OCI-LY7 (cell line): ENCODE measurements at regions not wholly inside any gene's neighbourhood (a gene's known extent, or its start where the extent isn't known, plus 50 kb on each side); places are given as distances from the start of the nearest gene placed in this dataset.

Source experiments
- BruUV-seq: library from RNA; stranded (reverse); fragments of 400-500 nt; replicated peaks from 2 replicates; lab custom pipeline; 2021; lab: Mats Ljungman, UMichigan
- CTCF ChIA-PET: fragments of 300-600 bp; sonication (Branson Sonifier 250); formaldehyde crosslinking; loops from one replicate; lab custom pipeline; 2022; ENCODE audit warnings: antibody characterized with exemption; ENCODE audit not compliant: unreplicated experiment; lab: Charles Lee
- POLR2A ChIA-PET: fragments of 300-600 bp; sonication (Branson Sonifier 250); formaldehyde crosslinking; loops from one replicate; lab custom pipeline; 2022; ENCODE audit warnings: antibody characterized with exemption; lab: Charles Lee
- DNase-seq: peaks from one replicate; pipeline ENCODE4 v3.0.0-alpha.2; 2015; ENCODE audit warnings: low spot score
- H2AFZ ChIP-seq: fragments of 200-600 bp; sonication (generic), shearing (Covaris generic); 2 replicates; pipeline ENCODE4 v1.6.1; 2014; ENCODE audit warnings: mild to moderate bottlenecking, antibody characterized with exemption, low read length, moderate library complexity
- H3K27ac ChIP-seq: fragments of 200-600 bp; sonication (generic); 2 replicates; pipeline ENCODE4 v1.5.1; 2014; ENCODE audit warnings: mixed run types, low read depth, mild to moderate bottlenecking, moderate library complexity, low read length, inconsistent platforms; ENCODE audit not compliant: poor library complexity, severe bottlenecking
- H3K36me3 ChIP-seq: fragments of 200-600 bp; sonication (generic); 2 replicates; pipeline ENCODE4 v1.6.1; 2014; ENCODE audit warnings: mild to moderate bottlenecking, antibody characterized with exemption, low read length, moderate library complexity, mixed read lengths; ENCODE audit not compliant: insufficient read depth
- H3K4me1 ChIP-seq: fragments of 200-600 bp; sonication (generic); 2 replicates; pipeline ENCODE4 v1.5.1; 2014; ENCODE audit warnings: mild to moderate bottlenecking, low read length; ENCODE audit not compliant: insufficient read depth, poor library complexity, severe bottlenecking
- H3K4me2 ChIP-seq: fragments of 200-600 bp; sonication (generic); 2 replicates; pipeline ENCODE4 v1.6.1; 2014; ENCODE audit warnings: mild to moderate bottlenecking, low read length
- H3K4me3 ChIP-seq: fragments of 200-600 bp; sonication (generic); 2 replicates; pipeline ENCODE4 v1.5.1; 2014; ENCODE audit warnings: mild to moderate bottlenecking, low read depth, low read length; ENCODE audit not compliant: poor library complexity, severe bottlenecking
- H3K79me2 ChIP-seq: fragments of 200-600 bp; sonication (generic); 2 replicates; pipeline ENCODE4 v1.6.1; 2016; ENCODE audit warnings: low read depth, mild to moderate bottlenecking, low read length, moderate library complexity, mixed read lengths; ENCODE audit not compliant: insufficient read depth
- H3K9me2 ChIP-seq: fragments of 200-600 bp; sonication (generic); 2 replicates; pipeline ENCODE4 v1.6.1; 2016; ENCODE audit warnings: mild to moderate bottlenecking, low read length, mixed read lengths; ENCODE audit not compliant: insufficient read depth
- H3K9me3 ChIP-seq: fragments of 200-600 bp; sonication (generic); 2 replicates; pipeline ENCODE4 v1.6.1; 2014; ENCODE audit warnings: mild to moderate bottlenecking, mixed run types, low read length, mixed read lengths
- H4K20me1 ChIP-seq: fragments of 200-600 bp; sonication (generic); 2 replicates; pipeline ENCODE4 v1.6.1; 2014; ENCODE audit warnings: mild to moderate bottlenecking, antibody characterized with exemption, low read length, moderate library complexity, mixed read lengths; ENCODE audit not compliant: insufficient read depth
- EZH2phosphoT487 ChIP-seq: fragments of 200-600 bp; sonication (generic); IDR thresholded peaks from 2 replicates; pipeline ENCODE4 v1.6.1; 2018; ENCODE audit warnings: low read depth, borderline replicate concordance, mild to moderate bottlenecking, mixed run types, antibody characterized with exemption, low read length, moderate library complexity, mixed read lengths
- intact Hi-C: fragments of 100-400 bp; cut with micrococcal nuclease; formaldehyde crosslinking; loops from one replicate; pipeline ENCODE4 v1.10.0; 2022; ENCODE audit not compliant: unreplicated experiment
- TF ChIP-seq, protein P1 (sequence below): fragments of 200-600 bp; sonication (generic); conservative IDR thresholded peaks from 2 replicates; pipeline ENCODE4 v1.5.1; 2014; ENCODE audit warnings: mild to moderate bottlenecking, antibody characterized with exemption, low read length, moderate library complexity, mixed read lengths

DNA sequence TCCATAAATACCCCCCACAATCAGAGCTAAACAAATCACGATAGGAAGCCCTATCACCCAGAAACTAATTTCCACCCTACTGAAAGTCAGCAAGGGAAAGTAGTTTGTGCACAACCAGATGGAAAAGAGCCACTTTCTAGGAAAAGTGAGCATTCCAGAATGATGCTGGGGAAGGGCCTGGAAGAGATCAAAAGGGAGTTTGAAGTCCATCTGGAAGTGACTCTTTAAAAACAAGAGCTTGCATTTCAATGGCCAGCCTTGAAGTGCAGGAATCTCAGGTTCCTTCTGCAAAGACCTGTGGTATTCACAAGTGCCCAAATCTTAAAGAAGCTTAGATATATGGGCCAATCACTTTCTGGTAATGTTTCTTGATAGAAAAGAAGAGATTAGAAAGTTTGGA lies 97.0 kb upstream of the LDB2 start:
- Histone ChIP-seq H3K27ac (no peak overlapping the region), H3K4me1 (no peaks in the 10 kb centered on the region), H3K36me3 (no peaks in the 10 kb centered on the region), H2AFZ (no peak overlapping the region), H3K9me2 (no peaks in the 10 kb centered on the region), H3K79me2 (no peaks in the 10 kb centered on the region), H3K9me3 (no peaks in the 10 kb centered on the region), H3K4me2 (no peak overlapping the region), H4K20me1 (no peaks in the 10 kb centered on the region), H3K4me3 (no peak overlapping the region)
- ChIA-PET POLR2A (interaction anchor here (0.5 to 0.6 kb wide), 2 partner anchors 18 to 860 kb away, joined by 3 to 4 read pairs; no protein-coding TSS in a partner anchor), CTCF (no interaction called here)
- intact Hi-C loops = no loop called here
- DNase-seq = no peak
- no TSS peak for BruUV-seq
- TF ChIP-seq EZH2phosphoT487 = no peak
- TF ChIP-seq, protein P1, sequence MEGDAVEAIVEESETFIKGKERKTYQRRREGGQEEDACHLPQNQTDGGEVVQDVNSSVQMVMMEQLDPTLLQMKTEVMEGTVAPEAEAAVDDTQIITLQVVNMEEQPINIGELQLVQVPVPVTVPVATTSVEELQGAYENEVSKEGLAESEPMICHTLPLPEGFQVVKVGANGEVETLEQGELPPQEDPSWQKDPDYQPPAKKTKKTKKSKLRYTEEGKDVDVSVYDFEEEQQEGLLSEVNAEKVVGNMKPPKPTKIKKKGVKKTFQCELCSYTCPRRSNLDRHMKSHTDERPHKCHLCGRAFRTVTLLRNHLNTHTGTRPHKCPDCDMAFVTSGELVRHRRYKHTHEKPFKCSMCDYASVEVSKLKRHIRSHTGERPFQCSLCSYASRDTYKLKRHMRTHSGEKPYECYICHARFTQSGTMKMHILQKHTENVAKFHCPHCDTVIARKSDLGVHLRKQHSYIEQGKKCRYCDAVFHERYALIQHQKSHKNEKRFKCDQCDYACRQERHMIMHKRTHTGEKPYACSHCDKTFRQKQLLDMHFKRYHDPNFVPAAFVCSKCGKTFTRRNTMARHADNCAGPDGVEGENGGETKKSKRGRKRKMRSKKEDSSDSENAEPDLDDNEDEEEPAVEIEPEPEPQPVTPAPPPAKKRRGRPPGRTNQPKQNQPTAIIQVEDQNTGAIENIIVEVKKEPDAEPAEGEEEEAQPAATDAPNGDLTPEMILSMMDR = no peak

DNA sequence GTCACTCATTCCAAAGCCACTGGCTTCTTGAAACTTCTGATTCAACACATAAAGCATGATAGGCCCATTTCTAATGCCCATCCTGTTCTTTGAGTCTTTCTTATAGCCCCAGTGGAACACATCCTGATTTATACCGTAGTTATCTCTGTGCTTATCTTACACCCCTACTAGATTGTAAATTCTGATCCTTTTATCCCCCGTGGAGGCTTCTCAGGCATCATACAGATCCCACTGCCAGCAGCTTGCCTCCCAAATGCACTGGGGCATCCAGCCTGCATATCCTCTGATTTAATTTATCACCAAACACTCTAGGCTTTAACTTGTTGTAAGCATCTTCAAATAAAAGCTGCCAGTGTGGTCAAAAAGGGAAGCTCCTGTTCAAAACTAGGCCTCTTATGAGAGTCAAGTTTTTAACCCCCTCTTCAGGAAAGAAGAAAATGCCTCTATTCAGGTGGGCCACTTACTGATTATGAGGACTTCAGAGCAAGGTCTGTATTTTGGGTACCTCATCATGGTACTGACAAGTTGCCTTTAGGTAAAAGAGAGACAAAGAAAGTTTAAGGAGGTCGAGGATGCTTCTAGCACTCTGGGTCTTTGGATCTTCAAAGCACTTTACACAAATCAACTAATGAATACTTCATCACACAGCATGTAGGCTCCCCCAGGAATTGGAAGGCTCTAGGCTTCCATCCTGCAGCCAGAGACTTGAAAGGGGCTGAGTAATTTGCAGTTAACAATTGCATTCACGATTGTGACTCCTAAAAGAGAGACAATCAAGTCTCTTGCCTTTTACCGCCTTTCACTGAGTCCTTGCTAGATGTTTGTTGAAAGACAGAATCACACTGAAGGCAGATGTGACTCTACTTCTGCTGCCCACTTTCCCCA lies 95.8 kb upstream of the LDB2 start:
- no peak overlapping the region for H2AFZ ChIP-seq
- H3K9me2 ChIP-seq = no peaks in the 10 kb centered on the region
- ChIA-PET CTCF (no interaction called here), POLR2A (no interaction called here)
- TF ChIP-seq, protein P1 = no peak
- no peak for TF ChIP-seq EZH2phosphoT487
- no peak for DNase-seq
- no peak overlapping the region for H3K4me3 ChIP-seq
- H3K36me3 ChIP-seq = no peaks in the 10 kb centered on the region
- H3K79me2 ChIP-seq = no peaks in the 10 kb centered on the region
- H3K27ac ChIP-seq = no peak overlapping the region
- no peaks in the 10 kb centered on the region for H3K9me3 ChIP-seq
- intact Hi-C loops = no loop called here
- H4K20me1 ChIP-seq = no peaks in the 10 kb centered on the region
- no peaks in the 10 kb centered on the region for H3K4me1 ChIP-seq
- no TSS peak for BruUV-seq
- H3K4me2 ChIP-seq = no peak overlapping the region
